OCI-LY7 (cell line): ENCODE measurements at regions not wholly inside any gene's neighbourhood (a gene's known extent, or its start where the extent isn't known, plus 50 kb on each side); places are given as distances from the start of the nearest gene placed in this dataset.

Experiments used
- BruUV-seq: library from RNA; stranded (reverse); fragments of 400-500 nt; replicated peaks from 2 replicates; lab custom pipeline; 2021; lab: Mats Ljungman, UMichigan
- CTCF ChIA-PET: fragments of 300-600 bp; sonication (Branson Sonifier 250); formaldehyde crosslinking; loops from one replicate; lab custom pipeline; 2022; ENCODE audit warnings: antibody characterized with exemption; ENCODE audit not compliant: unreplicated experiment; lab: Charles Lee
- POLR2A ChIA-PET: fragments of 300-600 bp; sonication (Branson Sonifier 250); formaldehyde crosslinking; loops from one replicate; lab custom pipeline; 2022; ENCODE audit warnings: antibody characterized with exemption; lab: Charles Lee
- DNase-seq: peaks from one replicate; pipeline ENCODE4 v3.0.0-alpha.2; 2015; ENCODE audit warnings: low spot score
- H2AFZ ChIP-seq: fragments of 200-600 bp; sonication (generic), shearing (Covaris generic); 2 replicates; pipeline ENCODE4 v1.6.1; 2014; ENCODE audit warnings: mild to moderate bottlenecking, antibody characterized with exemption, low read length, moderate library complexity
- H3K27ac ChIP-seq: fragments of 200-600 bp; sonication (generic); 2 replicates; pipeline ENCODE4 v1.5.1; 2014; ENCODE audit warnings: mixed run types, low read depth, mild to moderate bottlenecking, moderate library complexity, low read length, inconsistent platforms; ENCODE audit not compliant: poor library complexity, severe bottlenecking
- H3K36me3 ChIP-seq: fragments of 200-600 bp; sonication (generic); 2 replicates; pipeline ENCODE4 v1.6.1; 2014; ENCODE audit warnings: mild to moderate bottlenecking, antibody characterized with exemption, low read length, moderate library complexity, mixed read lengths; ENCODE audit not compliant: insufficient read depth
- H3K4me1 ChIP-seq: fragments of 200-600 bp; sonication (generic); 2 replicates; pipeline ENCODE4 v1.5.1; 2014; ENCODE audit warnings: mild to moderate bottlenecking, low read length; ENCODE audit not compliant: insufficient read depth, poor library complexity, severe bottlenecking
- H3K4me2 ChIP-seq: fragments of 200-600 bp; sonication (generic); 2 replicates; pipeline ENCODE4 v1.6.1; 2014; ENCODE audit warnings: mild to moderate bottlenecking, low read length
- H3K4me3 ChIP-seq: fragments of 200-600 bp; sonication (generic); 2 replicates; pipeline ENCODE4 v1.5.1; 2014; ENCODE audit warnings: mild to moderate bottlenecking, low read depth, low read length; ENCODE audit not compliant: poor library complexity, severe bottlenecking
- H3K79me2 ChIP-seq: fragments of 200-600 bp; sonication (generic); 2 replicates; pipeline ENCODE4 v1.6.1; 2016; ENCODE audit warnings: low read depth, mild to moderate bottlenecking, low read length, moderate library complexity, mixed read lengths; ENCODE audit not compliant: insufficient read depth
- H3K9me2 ChIP-seq: fragments of 200-600 bp; sonication (generic); 2 replicates; pipeline ENCODE4 v1.6.1; 2016; ENCODE audit warnings: mild to moderate bottlenecking, low read length, mixed read lengths; ENCODE audit not compliant: insufficient read depth
- H3K9me3 ChIP-seq: fragments of 200-600 bp; sonication (generic); 2 replicates; pipeline ENCODE4 v1.6.1; 2014; ENCODE audit warnings: mild to moderate bottlenecking, mixed run types, low read length, mixed read lengths
- H4K20me1 ChIP-seq: fragments of 200-600 bp; sonication (generic); 2 replicates; pipeline ENCODE4 v1.6.1; 2014; ENCODE audit warnings: mild to moderate bottlenecking, antibody characterized with exemption, low read length, moderate library complexity, mixed read lengths; ENCODE audit not compliant: insufficient read depth
- CTCF ChIP-seq: fragments of 200-600 bp; sonication (generic); conservative IDR thresholded peaks from 2 replicates; pipeline ENCODE4 v1.5.1; 2014; ENCODE audit warnings: mild to moderate bottlenecking, antibody characterized with exemption, low read length, moderate library complexity, mixed read lengths
- EZH2phosphoT487 ChIP-seq: fragments of 200-600 bp; sonication (generic); IDR thresholded peaks from 2 replicates; pipeline ENCODE4 v1.6.1; 2018; ENCODE audit warnings: low read depth, borderline replicate concordance, mild to moderate bottlenecking, mixed run types, antibody characterized with exemption, low read length, moderate library complexity, mixed read lengths
- intact Hi-C: fragments of 100-400 bp; cut with micrococcal nuclease; formaldehyde crosslinking; loops from one replicate; pipeline ENCODE4 v1.10.0; 2022; ENCODE audit not compliant: unreplicated experiment

- Histone ChIP-seq H3K36me3 (no peaks in the 10 kb centered on the region), H3K9me3 (no peaks in the 10 kb centered on the region), H3K27ac (no peak overlapping the region), H3K4me1 (peaks cover 7% of the 10 kb centered on the region), H2AFZ (no peak overlapping the region), H3K9me2 (no peaks in the 10 kb centered on the region), H4K20me1 (no peaks in the 10 kb centered on the region), H3K4me2 (no peak overlapping the region), H3K4me3 (no peak overlapping the region), H3K79me2 (no peaks in the 10 kb centered on the region)
- ChIA-PET POLR2A (no interaction called here), CTCF (no interaction called here)
- no peak for DNase-seq
- intact Hi-C loops, result no loop called here
- no peak for TF ChIP-seq CTCF
- no peak for TF ChIP-seq EZH2phosphoT487
- no TSS peak for BruUV-seq
Measured at GRCh38 chr6:170095273-170095981, 195.5 kb downstream of the DLL1 start.

- Histone ChIP-seq H4K20me1 (no peaks in the 10 kb centered on the region), H3K4me1 (peaks cover 13% of the 10 kb centered on the region), H3K4me3 (no peak overlapping the region), H3K79me2 (no peaks in the 10 kb centered on the region), H3K27ac (no peak overlapping the region), H2AFZ (no peak overlapping the region), H3K9me2 (no peaks in the 10 kb centered on the region), H3K4me2 (no peak overlapping the region), H3K36me3 (no peaks in the 10 kb centered on the region), H3K9me3 (no peaks in the 10 kb centered on the region)
- intact Hi-C loops, result no loop called here
- DNase-seq, result no peak
- ChIA-PET POLR2A (no interaction called here), CTCF (no interaction called here)
- no TSS peak for BruUV-seq
- TF ChIP-seq CTCF, result no peak
Measured at GRCh38 chr6:170094686-170095272, 196.1 kb downstream of the DLL1 start.
